Activated CD4-positive, alpha-beta T cell treated with anti-CD3 and anti-CD28 coated beads for 36 hours (primary cell): ENCODE measurements at regions not wholly inside any gene's neighbourhood (a gene's known extent, or its start where the extent isn't known, plus 50 kb on each side); places are given as distances from the start of the nearest gene placed in this dataset.

Experiments
- ATAC-seq: fragments of 200-7000 bp; cut with Tn5 transposase; one replicate; pipeline ENCODE4 v1.10.0; 2021; ENCODE audit warnings: mild to moderate bottlenecking, moderate library complexity
- CTCF ChIA-PET: fragments of 350-600 bp; sonication (Branson Sonifier 250); formaldehyde crosslinking; loops from one replicate; lab custom pipeline; 2021; ENCODE audit warnings: antibody characterized with exemption; lab: Charles Lee
- POLR2A ChIA-PET: fragments of 350-600 bp; sonication (Branson Sonifier 250); formaldehyde crosslinking; loops from one replicate; lab custom pipeline; 2021; ENCODE audit warnings: antibody characterized with exemption, inconsistent platforms; lab: Charles Lee
- DNase-seq: peaks from one replicate; pipeline ENCODE4 v3.0.0-alpha.2; 2020
- H3K27ac Mint-ChIP-seq: one replicate; pipeline ENCODE4 v1.8.0; 2021; ENCODE audit warnings: mixed read lengths
- H3K27me3 Mint-ChIP-seq: one replicate; pipeline ENCODE4 v1.8.0; 2021; ENCODE audit warnings: mixed read lengths
- H3K36me3 Mint-ChIP-seq: one replicate; pipeline ENCODE4 v1.8.0; 2021; ENCODE audit warnings: low read depth, mixed read lengths
- H3K4me1 Mint-ChIP-seq: one replicate; pipeline ENCODE4 v1.8.0; 2021; ENCODE audit warnings: mixed read lengths
- H3K4me3 Mint-ChIP-seq: one replicate; pipeline ENCODE4 v1.8.0; 2021; ENCODE audit warnings: mild to moderate bottlenecking, moderate library complexity, mixed read lengths
- H3K9me3 Mint-ChIP-seq: one replicate; pipeline ENCODE4 v1.8.0; 2021; ENCODE audit warnings: low read depth, mixed read lengths
- intact Hi-C, 2 experiments: fragments of 100-400 bp; cut with DNase I in 1 of 2; cut with micrococcal nuclease in 1 of 2; formaldehyde crosslinking; loops; one replicate each; pipeline versions ENCODE4 v1.14.2 to v1.15.1; 2022 to 2024; cut with DNase I, micrococcal nuclease

DNA sequence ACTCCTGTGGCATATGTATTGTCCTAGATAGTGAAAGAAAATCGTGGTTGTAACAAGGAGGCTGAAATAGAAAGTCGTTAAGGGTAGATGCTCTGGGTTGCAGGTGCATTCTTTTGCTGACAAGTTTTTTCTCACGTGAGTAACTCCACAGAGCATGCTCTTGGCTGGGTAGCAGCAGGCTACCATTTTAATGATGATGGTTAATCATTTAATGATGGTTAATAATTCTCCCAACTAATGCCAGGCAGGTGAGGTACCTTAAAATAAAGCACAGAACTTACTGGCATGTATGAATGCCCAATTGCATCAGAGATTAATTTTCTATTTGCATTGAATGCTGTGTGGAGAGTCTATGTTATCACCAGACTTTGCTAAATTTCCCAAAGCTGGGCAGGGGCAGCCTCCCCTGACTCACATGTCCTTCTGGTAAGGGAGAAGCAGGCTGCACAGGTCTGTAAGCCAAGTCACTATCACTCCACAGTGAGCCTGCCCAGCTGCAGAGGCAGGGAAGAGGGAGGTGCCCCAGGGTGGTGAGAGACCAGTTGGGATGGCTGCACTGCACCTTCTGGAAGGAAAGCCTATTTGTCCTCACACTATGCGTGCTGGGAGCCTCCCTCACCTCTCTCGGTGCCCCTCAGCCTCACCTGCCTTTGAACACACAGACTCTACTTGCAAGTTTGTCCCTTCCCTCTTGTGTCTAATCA, 287.0 kb upstream of the IGFBP3 start:
- DNase-seq (no peak), ATAC-seq (no peak)
- H3K4me3 Mint-ChIP-seq, result no peak overlapping the region
- H3K27me3 Mint-ChIP-seq, result no peaks in the 10 kb centered on the region
- intact Hi-C loops, result no loop called here
- H3K9me3 Mint-ChIP-seq, result no peaks in the 10 kb centered on the region
- peaks cover 7% of the 10 kb centered on the region for H3K4me1 Mint-ChIP-seq
- no peak overlapping the region for H3K27ac Mint-ChIP-seq
- no peaks in the 10 kb centered on the region for H3K36me3 Mint-ChIP-seq
- ChIA-PET CTCF (no interaction called here), POLR2A (no interaction called here)

DNA sequence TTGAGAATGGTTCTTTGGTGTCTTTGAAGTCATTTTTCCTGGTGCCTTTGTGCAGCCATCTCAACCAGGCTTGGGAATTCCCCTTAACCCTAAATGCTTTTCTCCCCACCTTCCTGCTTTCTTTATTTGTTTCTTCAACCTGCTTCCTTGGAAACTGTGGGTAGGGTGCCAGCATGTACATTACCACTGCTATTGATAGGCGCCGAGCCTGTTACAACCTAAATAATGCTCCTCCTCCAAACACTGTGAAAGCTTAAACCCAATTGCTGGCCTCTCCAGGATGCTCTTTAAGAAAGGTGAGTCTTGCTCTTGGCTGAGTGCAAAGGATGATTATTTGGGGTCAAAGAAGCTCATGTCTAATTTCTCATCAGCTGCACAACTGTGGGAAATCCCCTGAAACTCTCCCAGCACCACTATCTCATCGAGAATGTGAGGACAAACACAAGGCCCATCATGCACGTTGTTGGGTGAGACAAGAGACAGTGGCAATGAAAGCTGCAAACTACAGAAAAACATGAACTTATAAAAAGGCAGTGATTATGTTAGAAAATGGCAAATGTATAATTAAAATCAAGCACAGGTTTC, 285.5 kb upstream of the IGFBP3 start:
- DNase-seq (no peak), ATAC-seq (peak; percentile 53)
- H3K9me3 Mint-ChIP-seq, result no peaks in the 10 kb centered on the region
- H3K27me3 Mint-ChIP-seq, result no peaks in the 10 kb centered on the region
- intact Hi-C loops, result no loop called here
- no peaks in the 10 kb centered on the region for H3K36me3 Mint-ChIP-seq
- ChIA-PET POLR2A (no interaction called here), CTCF (no interaction called here)
- peaks cover 7% of the 10 kb centered on the region for H3K4me1 Mint-ChIP-seq
- no peak overlapping the region for H3K4me3 Mint-ChIP-seq
- H3K27ac Mint-ChIP-seq, result no peak overlapping the region

GRCh38 chr7:46205478-46205877, 284.4 kb upstream of the IGFBP3 start:
- CTCF ChIA-PET, result no interaction called here
- no peaks in the 10 kb centered on the region for H3K27me3 Mint-ChIP-seq
- no peaks in the 10 kb centered on the region for H3K36me3 Mint-ChIP-seq

DNA sequence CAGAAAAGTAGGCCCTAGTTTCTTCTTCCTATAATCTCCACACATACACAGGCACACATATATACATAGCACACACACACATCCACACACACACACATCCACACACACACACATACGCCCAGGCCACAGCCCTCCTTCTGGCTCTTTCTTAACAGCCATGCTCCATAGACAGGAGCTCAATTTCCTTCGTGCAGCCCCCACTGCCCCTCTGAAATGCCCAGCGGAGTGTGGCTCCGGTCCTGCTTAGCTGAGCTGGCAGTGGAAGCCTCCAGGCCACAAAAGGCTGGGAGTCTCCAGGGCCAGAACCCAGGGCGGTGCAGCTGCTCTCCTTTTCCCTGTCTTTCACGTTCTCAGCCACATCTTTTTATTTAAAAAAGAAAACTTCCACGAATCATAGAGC, 282.9 kb upstream of the IGFBP3 start:
- Mint-ChIP-seq H3K27me3 (no peaks in the 10 kb centered on the region), H3K4me3 (no peak overlapping the region), H3K36me3 (no peaks in the 10 kb centered on the region), H3K9me3 (no peaks in the 10 kb centered on the region), H3K4me1 (peaks cover 7% of the 10 kb centered on the region), H3K27ac (no peak overlapping the region)
- intact Hi-C loops, result no loop called here
- no peak for DNase-seq
- ChIA-PET POLR2A (no interaction called here), CTCF (no interaction called here)
- ATAC-seq, result no peak

More at GRCh38 chr7:46205478-46205877, 284.4 kb upstream of the IGFBP3 start:
- Mint-ChIP-seq H3K4me1 (peaks cover 7% of the 10 kb centered on the region), H3K4me3 (no peak overlapping the region), H3K9me3 (no peaks in the 10 kb centered on the region), H3K27ac (no peak overlapping the region)
- intact Hi-C loops, result no loop called here
- DNase-seq (no peak), ATAC-seq (no peak)
- POLR2A ChIA-PET, result no interaction called here

GRCh38 chr7:46202379-46202778, 281.3 kb upstream of the IGFBP3 start:
- CTCF ChIA-PET, result interaction anchor here (1.0 kb wide), 1 partner anchor 96 kb away, joined by 4 read pairs; no protein-coding TSS in a partner anchor
- peaks cover 7% of the 10 kb centered on the region for H3K4me1 Mint-ChIP-seq
- no peak for ATAC-seq
- no peaks in the 10 kb centered on the region for H3K9me3 Mint-ChIP-seq
- H3K27me3 Mint-ChIP-seq, result no peaks in the 10 kb centered on the region
- no peak overlapping the region for H3K4me3 Mint-ChIP-seq
- DNase-seq, result no peak
- intact Hi-C loops, result no loop called here
- POLR2A ChIA-PET, result no interaction called here
- no peaks in the 10 kb centered on the region for H3K36me3 Mint-ChIP-seq
- H3K27ac Mint-ChIP-seq, result no peak overlapping the region

DNA sequence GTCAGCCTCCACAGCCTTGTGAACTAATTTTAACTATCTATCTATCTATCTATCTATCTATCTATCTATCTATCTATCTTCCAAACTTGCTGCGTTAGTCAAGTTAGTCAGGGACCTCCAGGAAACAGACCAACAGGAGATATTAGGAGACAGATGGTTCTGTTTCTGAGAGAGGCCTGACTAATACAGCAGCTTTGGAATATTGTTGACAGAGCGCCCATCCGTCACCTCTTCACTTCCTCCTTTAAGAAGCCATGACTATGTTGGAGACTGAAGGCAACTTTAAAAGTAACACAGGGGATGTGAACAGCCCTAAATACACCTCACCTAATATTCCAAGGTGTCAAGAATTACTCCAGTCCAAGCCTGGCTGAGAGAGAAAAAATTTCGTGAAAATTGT, 280.9 kb upstream of the IGFBP3 start:
- Mint-ChIP-seq H3K9me3 (no peaks in the 10 kb centered on the region), H3K27ac (no peak overlapping the region), H3K36me3 (no peaks in the 10 kb centered on the region), H3K27me3 (no peaks in the 10 kb centered on the region), H3K4me3 (no peak overlapping the region), H3K4me1 (peaks cover 7% of the 10 kb centered on the region)
- CTCF ChIA-PET, result interaction anchor here (1.0 kb wide), 1 partner anchor 96 kb away, joined by 4 read pairs; no protein-coding TSS in a partner anchor
- DNase-seq (no peak), ATAC-seq (no peak)
- POLR2A ChIA-PET, result no interaction called here
- intact Hi-C loops, result no loop called here

- intact Hi-C loops, result no loop called here
These were observed 277.6 kb upstream of the IGFBP3 start for GRCh38 chr7:46198701-46199100.

GRCh38 chr7:46197785-46198540, 276.9 kb upstream of the IGFBP3 start:
- H3K36me3 Mint-ChIP-seq, result no peaks in the 10 kb centered on the region
- H3K4me1 Mint-ChIP-seq, result no peaks in the 10 kb centered on the region
- H3K9me3 Mint-ChIP-seq, result no peaks in the 10 kb centered on the region
- no peak overlapping the region for H3K4me3 Mint-ChIP-seq
- CTCF ChIA-PET, result no interaction called here
- H3K27me3 Mint-ChIP-seq, result no peaks in the 10 kb centered on the region
- ATAC-seq (no peak), DNase-seq (no peak)
- POLR2A ChIA-PET, result no interaction called here
- no peak overlapping the region for H3K27ac Mint-ChIP-seq
- intact Hi-C loops, result no loop called here

More at GRCh38 chr7:46198701-46199100, 277.6 kb upstream of the IGFBP3 start:
- H3K4me3 Mint-ChIP-seq, result no peak overlapping the region
- ChIA-PET POLR2A (interaction anchor here (0.7 kb wide), 1 partner anchor 14 kb away, joined by 3 read pairs; no protein-coding TSS in a partner anchor), CTCF (no interaction called here)
- DNase-seq, result no peak
- no peaks in the 10 kb centered on the region for H3K9me3 Mint-ChIP-seq
- H3K27ac Mint-ChIP-seq, result no peak overlapping the region
- no peaks in the 10 kb centered on the region for H3K4me1 Mint-ChIP-seq
- ATAC-seq, result no peak
- no peaks in the 10 kb centered on the region for H3K27me3 Mint-ChIP-seq
- no peaks in the 10 kb centered on the region for H3K36me3 Mint-ChIP-seq

- CTCF ChIA-PET, result no interaction called here
- POLR2A ChIA-PET, result no interaction called here
- Mint-ChIP-seq H3K4me1 (no peaks in the 10 kb centered on the region), H3K36me3 (no peaks in the 10 kb centered on the region), H3K9me3 (no peaks in the 10 kb centered on the region), H3K4me3 (no peak overlapping the region), H3K27ac (no peak overlapping the region), H3K27me3 (no peaks in the 10 kb centered on the region)
- ATAC-seq (no peak), DNase-seq (no peak)
- intact Hi-C loops, result no loop called here
These were observed 274.9 kb upstream of the IGFBP3 start for GRCh38 chr7:46195934-46196333.

- no peak for ATAC-seq
- Mint-ChIP-seq H3K9me3 (no peaks in the 10 kb centered on the region), H3K27me3 (no peaks in the 10 kb centered on the region), H3K36me3 (no peaks in the 10 kb centered on the region), H3K4me1 (no peaks in the 10 kb centered on the region), H3K4me3 (no peak overlapping the region), H3K27ac (no peak overlapping the region)
- ChIA-PET CTCF (no interaction called here), POLR2A (no interaction called here)
- no peak for DNase-seq
- intact Hi-C loops, result no loop called here
These were observed 271.2 kb upstream of the IGFBP3 start for GRCh38 chr7:46192271-46192670.

DNA sequence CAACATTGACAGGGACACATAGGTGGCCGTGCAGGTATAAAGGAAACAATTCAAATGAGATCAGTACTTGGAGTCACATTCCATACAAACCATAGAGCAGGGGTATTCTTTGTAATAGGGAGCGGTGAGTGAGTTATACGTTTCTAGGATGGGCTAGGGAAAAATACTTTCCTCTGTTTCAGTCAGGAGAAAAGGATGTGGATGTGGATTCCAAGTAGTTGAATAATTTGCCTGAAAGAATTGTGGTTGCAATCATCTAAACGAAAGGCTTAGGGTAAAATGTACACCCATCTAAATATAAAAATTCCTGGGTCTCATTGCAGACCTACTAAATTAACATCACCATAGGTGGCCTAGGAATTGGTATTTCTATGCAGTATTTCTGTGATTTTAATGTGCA, 270.7 kb upstream of the IGFBP3 start:
- ATAC-seq (no peak), DNase-seq (no peak)
- no peaks in the 10 kb centered on the region for H3K27me3 Mint-ChIP-seq
- no peaks in the 10 kb centered on the region for H3K9me3 Mint-ChIP-seq
- H3K36me3 Mint-ChIP-seq, result no peaks in the 10 kb centered on the region
- intact Hi-C loops, result no loop called here
- CTCF ChIA-PET, result interaction anchor here (0.7 kb wide), 1 partner anchor 667 kb away, joined by 3 read pairs; no protein-coding TSS in a partner anchor
- no peaks in the 10 kb centered on the region for H3K4me1 Mint-ChIP-seq
- POLR2A ChIA-PET, result no interaction called here
- no peak overlapping the region for H3K27ac Mint-ChIP-seq
- H3K4me3 Mint-ChIP-seq, result no peak overlapping the region
